ENCODE measurements at regions not wholly inside any gene's neighbourhood (a gene's known extent, or its start where the extent isn't known, plus 50 kb on each side); places are given as distances from the start of the nearest gene placed in this dataset.

GRCh38 chr2:59461127-59461526, 1092.3 kb downstream of the BCL11A start:
- no peaks in the 10 kb centered on the region for H3K9me3 Mint-ChIP-seq (ENCODE audit: insufficient read depth)
- H3K27me3 ChIP-seq (replicated peaks in 1 of 4; ENCODE audit: control extremely low read depth in 1 of 4, control insufficient read depth in 3 of 4, insufficient read depth in 4 of 4, low read length in 3 of 4): no peaks in the 10 kb centered on the region
- H3K4me3 ChIP-seq (ENCODE audit: control extremely low read depth in 1 of 5, extremely low read depth in 1 of 5, insufficient read depth in 1 of 5, low read depth in 2 of 5, low read length in 4 of 5): no peak overlapping the region
- ChIA-PET POLR2A (no interaction called here), CTCF (interaction anchor here (0.7 to 1.9 kb wide), 2 partner anchors 12 to 1213 kb away, joined by 4 to 7 read pairs; no protein-coding TSS in a partner anchor)
- intact Hi-C loops (cut with micrococcal nuclease): no loop called here
- H3K27me3 Mint-ChIP-seq: peaks cover 3% of the 10 kb centered on the region
- TF ChIP-seq, protein P1, sequence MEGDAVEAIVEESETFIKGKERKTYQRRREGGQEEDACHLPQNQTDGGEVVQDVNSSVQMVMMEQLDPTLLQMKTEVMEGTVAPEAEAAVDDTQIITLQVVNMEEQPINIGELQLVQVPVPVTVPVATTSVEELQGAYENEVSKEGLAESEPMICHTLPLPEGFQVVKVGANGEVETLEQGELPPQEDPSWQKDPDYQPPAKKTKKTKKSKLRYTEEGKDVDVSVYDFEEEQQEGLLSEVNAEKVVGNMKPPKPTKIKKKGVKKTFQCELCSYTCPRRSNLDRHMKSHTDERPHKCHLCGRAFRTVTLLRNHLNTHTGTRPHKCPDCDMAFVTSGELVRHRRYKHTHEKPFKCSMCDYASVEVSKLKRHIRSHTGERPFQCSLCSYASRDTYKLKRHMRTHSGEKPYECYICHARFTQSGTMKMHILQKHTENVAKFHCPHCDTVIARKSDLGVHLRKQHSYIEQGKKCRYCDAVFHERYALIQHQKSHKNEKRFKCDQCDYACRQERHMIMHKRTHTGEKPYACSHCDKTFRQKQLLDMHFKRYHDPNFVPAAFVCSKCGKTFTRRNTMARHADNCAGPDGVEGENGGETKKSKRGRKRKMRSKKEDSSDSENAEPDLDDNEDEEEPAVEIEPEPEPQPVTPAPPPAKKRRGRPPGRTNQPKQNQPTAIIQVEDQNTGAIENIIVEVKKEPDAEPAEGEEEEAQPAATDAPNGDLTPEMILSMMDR (IDR thresholded peaks at IDR 0.05): no peak
- no peak for TF ChIP-seq EZH2 (IDR thresholded peaks at IDR 0.05; ENCODE audit: borderline replicate concordance, insufficient read depth, low read depth, low read length, poor library complexity, severe bottlenecking)
- no peak overlapping the region for H3K4me3 Mint-ChIP-seq
- WGBS (ENCODE audit: insufficient coverage): no CpG with 5 or more reads among the region's 1 CpG
- no peaks in the 10 kb centered on the region for H3K4me1 ChIP-seq (ENCODE audit: control insufficient read depth in 2 of 2, insufficient read depth in 2 of 2, low read length in 2 of 2)
- ATAC-seq (ENCODE audit: low read depth) (no peak), DNase-seq (no peak)
- no peak overlapping the region for H3K4me2 ChIP-seq (replicated peaks; ENCODE audit: low read depth, low read length, poor library complexity, severe bottlenecking)
- H3K79me2 ChIP-seq (ENCODE audit: control insufficient read depth, insufficient read depth, low read length): no peaks in the 10 kb centered on the region
- no peaks in the 10 kb centered on the region for H3K9me3 ChIP-seq (ENCODE audit: control extremely low read depth in 1 of 3, control insufficient read depth in 2 of 3, insufficient read depth in 1 of 3, low read length in 2 of 3)
- no peak overlapping the region for H3K9ac ChIP-seq (ENCODE audit: low read length)
- H3K27ac Mint-ChIP-seq: no peak overlapping the region
- H2AFZ ChIP-seq (ENCODE audit: insufficient read depth, low read depth, low read length, poor library complexity, severe bottlenecking): no peak overlapping the region
- H3K4me1 Mint-ChIP-seq: no peaks in the 10 kb centered on the region
- no peaks in the 10 kb centered on the region for H3K36me3 ChIP-seq (replicated peaks in 1 of 2; ENCODE audit: control extremely low read depth in 1 of 2, control insufficient read depth in 1 of 2, extremely low read depth in 1 of 2, insufficient read depth in 2 of 2, low read length in 1 of 2)
- no peak overlapping the region for H3K27ac ChIP-seq (ENCODE audit: low read length in 2 of 2)
- H4K20me1 ChIP-seq (ENCODE audit: control insufficient read depth, insufficient read depth, low read length, poor library complexity, severe bottlenecking): no peaks in the 10 kb centered on the region

- no peak overlapping the region for H2AFZ ChIP-seq (ENCODE audit: insufficient read depth, low read depth, low read length, poor library complexity, severe bottlenecking)
- H3K9me3 ChIP-seq (ENCODE audit: control extremely low read depth in 1 of 3, control insufficient read depth in 2 of 3, insufficient read depth in 1 of 3, low read length in 2 of 3): no peaks in the 10 kb centered on the region
- peak; percentile 22 for DNase-seq
- Mint-ChIP-seq H3K27me3 (no peaks in the 10 kb centered on the region), H3K4me1 (no peaks in the 10 kb centered on the region), H3K27ac (no peak overlapping the region), H3K4me3 (no peak overlapping the region), H3K9me3 (ENCODE audit: insufficient read depth) (no peaks in the 10 kb centered on the region)
- H3K79me2 ChIP-seq (ENCODE audit: control insufficient read depth, insufficient read depth, low read length): no peaks in the 10 kb centered on the region
- no peaks in the 10 kb centered on the region for H3K4me1 ChIP-seq (ENCODE audit: control insufficient read depth in 2 of 2, insufficient read depth in 2 of 2, low read length in 2 of 2)
- no peak for ATAC-seq (ENCODE audit: low read depth)
- 89% methylated on average over 5 of the region's 5 CpGs for WGBS (ENCODE audit: insufficient coverage)
- no peak overlapping the region for H3K4me2 ChIP-seq (replicated peaks; ENCODE audit: low read depth, low read length, poor library complexity, severe bottlenecking)
- TF ChIP-seq, protein P1 (IDR thresholded peaks at IDR 0.05): no peak
- no peak for TF ChIP-seq EZH2 (IDR thresholded peaks at IDR 0.05; ENCODE audit: borderline replicate concordance, insufficient read depth, low read depth, low read length, poor library complexity, severe bottlenecking)
- no peaks in the 10 kb centered on the region for H4K20me1 ChIP-seq (ENCODE audit: control insufficient read depth, insufficient read depth, low read length, poor library complexity, severe bottlenecking)
- no peaks in the 10 kb centered on the region for H3K27me3 ChIP-seq (replicated peaks in 1 of 4; ENCODE audit: control extremely low read depth in 1 of 4, control insufficient read depth in 3 of 4, insufficient read depth in 4 of 4, low read length in 3 of 4)
- no peak overlapping the region for H3K27ac ChIP-seq (ENCODE audit: low read length in 2 of 2)
- intact Hi-C loops (cut with micrococcal nuclease): no loop called here
- H3K9ac ChIP-seq (ENCODE audit: low read length): no peak overlapping the region
- ChIA-PET CTCF (interaction anchor here (2.3 kb wide), 1 partner anchor 1091 kb away, joined by 6 read pairs; no protein-coding TSS in a partner anchor), POLR2A (no interaction called here)
- H3K4me3 ChIP-seq (ENCODE audit: control extremely low read depth in 1 of 5, extremely low read depth in 1 of 5, insufficient read depth in 1 of 5, low read depth in 2 of 5, low read length in 4 of 5): no peak overlapping the region
- H3K36me3 ChIP-seq (replicated peaks in 1 of 2; ENCODE audit: control extremely low read depth in 1 of 2, control insufficient read depth in 1 of 2, extremely low read depth in 1 of 2, insufficient read depth in 2 of 2, low read length in 1 of 2): no peaks in the 10 kb centered on the region
Measured at GRCh38 chr2:59458800-59459199, 1094.7 kb downstream of the BCL11A start.
